HCT116 (cell line): ENCODE measurements at regions not wholly inside any gene's neighbourhood (a gene's known extent, or its start where the extent isn't known, plus 50 kb on each side); places are given as distances from the start of the nearest gene placed in this dataset.

Experiments used
- EGR1 ChIP-seq: IDR thresholded peaks from 2 replicates; pipeline ENCODE4 v1.6.1; 2012; ENCODE audit warnings: low read depth
- EZH2phosphoT487 ChIP-seq: fragments of 200-600 bp; IDR thresholded peaks from 2 replicates; pipeline ENCODE4 v1.6.1; 2018; ENCODE audit warnings: antibody characterized with exemption, borderline replicate concordance
- JUND ChIP-seq: IDR thresholded peaks from 2 replicates; pipeline ENCODE4 v1.6.1; 2012
- POLR2A ChIP-seq: IDR thresholded peaks from 2 replicates; pipeline ENCODE4 v1.7.0; 2011; ENCODE audit warnings: borderline replicate concordance; ENCODE audit not compliant: insufficient read depth, insufficient read length; ENCODE audit errors: extremely low read depth
- POLR2AphosphoS5 ChIP-seq: IDR thresholded peaks from 2 replicates; pipeline ENCODE4 v1.6.1; 2011; ENCODE audit warnings: mild to moderate bottlenecking, low read depth, low read length, moderate library complexity
- RAD21 ChIP-seq: IDR thresholded peaks from 2 replicates; pipeline ENCODE4 v1.6.1; 2012; ENCODE audit warnings: low read depth, mild to moderate bottlenecking
- SIN3A ChIP-seq: IDR thresholded peaks from 2 replicates; pipeline ENCODE4 v1.6.1; 2012; ENCODE audit warnings: low read depth
- SP1 ChIP-seq: IDR thresholded peaks from 2 replicates; pipeline ENCODE4 v1.6.1; 2012; ENCODE audit warnings: low read depth
- YY1 ChIP-seq: IDR thresholded peaks from 2 replicates; pipeline ENCODE4 v1.6.1; 2011; ENCODE audit warnings: low read length, low read depth, moderate library complexity, mild to moderate bottlenecking; ENCODE audit not compliant: insufficient replicate concordance; ENCODE audit errors: extremely low read depth
- ZNF274 ChIP-seq: fragments of 200-500 bp; sonication (Bioruptor generic); IDR thresholded peaks from 2 replicates; pipeline ENCODE4 v1.6.1; 2014; ENCODE audit warnings: mild to moderate bottlenecking, low read depth, low read length, inconsistent platforms
- TF ChIP-seq, protein P1 (sequence below), 3 experiments: fragments of 200-600 bp in 1 of 3; sonication (generic) in 1 of 3; IDR thresholded peaks in 2 of 3; conservative IDR thresholded peaks in 1 of 3; 2 replicates each; pipeline ENCODE4 v1.5.1; 2012 to 2017; ENCODE audit warnings: low read depth in 2 of 3, low read length in 2 of 3, antibody characterized with exemption in 1 of 3, borderline replicate concordance in 1 of 3, control low read depth in 1 of 3, mild to moderate bottlenecking in 1 of 3, mixed read lengths in 1 of 3, mixed run types in 1 of 3, moderate library complexity in 1 of 3; ENCODE audit not compliant: insufficient read depth in 1 of 3
- TF ChIP-seq, protein P2 (sequence below): IDR thresholded peaks from 2 replicates; pipeline ENCODE4 v1.6.1; 2012; ENCODE audit warnings: low read depth

DNA sequence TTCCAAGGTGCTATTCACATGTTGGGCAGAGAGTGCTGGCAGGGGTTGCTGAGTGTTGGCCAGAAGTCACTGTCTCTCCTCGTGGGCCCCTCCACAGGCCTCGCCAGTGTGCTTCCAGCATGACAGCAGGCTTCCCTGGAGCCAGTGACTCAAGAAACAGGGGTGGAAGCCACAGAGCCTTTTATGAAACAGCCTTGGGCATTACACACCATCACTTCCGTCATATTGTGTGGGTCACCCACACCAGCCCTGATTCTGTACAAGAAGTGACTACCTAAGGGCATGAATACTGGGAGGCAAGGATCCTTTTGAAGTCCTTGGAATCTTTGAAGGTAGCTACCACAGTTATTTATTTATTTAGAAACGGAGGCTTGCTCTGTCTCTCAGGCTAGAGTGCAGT, 177.6 kb upstream of the UBE3A start:
- TF ChIP-seq, protein P1, sequence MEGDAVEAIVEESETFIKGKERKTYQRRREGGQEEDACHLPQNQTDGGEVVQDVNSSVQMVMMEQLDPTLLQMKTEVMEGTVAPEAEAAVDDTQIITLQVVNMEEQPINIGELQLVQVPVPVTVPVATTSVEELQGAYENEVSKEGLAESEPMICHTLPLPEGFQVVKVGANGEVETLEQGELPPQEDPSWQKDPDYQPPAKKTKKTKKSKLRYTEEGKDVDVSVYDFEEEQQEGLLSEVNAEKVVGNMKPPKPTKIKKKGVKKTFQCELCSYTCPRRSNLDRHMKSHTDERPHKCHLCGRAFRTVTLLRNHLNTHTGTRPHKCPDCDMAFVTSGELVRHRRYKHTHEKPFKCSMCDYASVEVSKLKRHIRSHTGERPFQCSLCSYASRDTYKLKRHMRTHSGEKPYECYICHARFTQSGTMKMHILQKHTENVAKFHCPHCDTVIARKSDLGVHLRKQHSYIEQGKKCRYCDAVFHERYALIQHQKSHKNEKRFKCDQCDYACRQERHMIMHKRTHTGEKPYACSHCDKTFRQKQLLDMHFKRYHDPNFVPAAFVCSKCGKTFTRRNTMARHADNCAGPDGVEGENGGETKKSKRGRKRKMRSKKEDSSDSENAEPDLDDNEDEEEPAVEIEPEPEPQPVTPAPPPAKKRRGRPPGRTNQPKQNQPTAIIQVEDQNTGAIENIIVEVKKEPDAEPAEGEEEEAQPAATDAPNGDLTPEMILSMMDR (IDR thresholded peaks at IDR 0.05 in 2 of 3, conservative IDR thresholded peaks at IDR 0.05 in 1 of 3; ENCODE audit: borderline replicate concordance in 1 of 3, insufficient read depth in 1 of 3, low read depth in 2 of 3, low read length in 2 of 3): no peak
- TF ChIP-seq POLR2AphosphoS5 (no peak), RAD21 (no peak), POLR2A (no peak), SP1 (no peak), JUND (no peak), SIN3A (no peak), ZNF274 (no peak), YY1 (no peak), EGR1 (no peak), EZH2phosphoT487 (no peak)
- TF ChIP-seq, protein P2, sequence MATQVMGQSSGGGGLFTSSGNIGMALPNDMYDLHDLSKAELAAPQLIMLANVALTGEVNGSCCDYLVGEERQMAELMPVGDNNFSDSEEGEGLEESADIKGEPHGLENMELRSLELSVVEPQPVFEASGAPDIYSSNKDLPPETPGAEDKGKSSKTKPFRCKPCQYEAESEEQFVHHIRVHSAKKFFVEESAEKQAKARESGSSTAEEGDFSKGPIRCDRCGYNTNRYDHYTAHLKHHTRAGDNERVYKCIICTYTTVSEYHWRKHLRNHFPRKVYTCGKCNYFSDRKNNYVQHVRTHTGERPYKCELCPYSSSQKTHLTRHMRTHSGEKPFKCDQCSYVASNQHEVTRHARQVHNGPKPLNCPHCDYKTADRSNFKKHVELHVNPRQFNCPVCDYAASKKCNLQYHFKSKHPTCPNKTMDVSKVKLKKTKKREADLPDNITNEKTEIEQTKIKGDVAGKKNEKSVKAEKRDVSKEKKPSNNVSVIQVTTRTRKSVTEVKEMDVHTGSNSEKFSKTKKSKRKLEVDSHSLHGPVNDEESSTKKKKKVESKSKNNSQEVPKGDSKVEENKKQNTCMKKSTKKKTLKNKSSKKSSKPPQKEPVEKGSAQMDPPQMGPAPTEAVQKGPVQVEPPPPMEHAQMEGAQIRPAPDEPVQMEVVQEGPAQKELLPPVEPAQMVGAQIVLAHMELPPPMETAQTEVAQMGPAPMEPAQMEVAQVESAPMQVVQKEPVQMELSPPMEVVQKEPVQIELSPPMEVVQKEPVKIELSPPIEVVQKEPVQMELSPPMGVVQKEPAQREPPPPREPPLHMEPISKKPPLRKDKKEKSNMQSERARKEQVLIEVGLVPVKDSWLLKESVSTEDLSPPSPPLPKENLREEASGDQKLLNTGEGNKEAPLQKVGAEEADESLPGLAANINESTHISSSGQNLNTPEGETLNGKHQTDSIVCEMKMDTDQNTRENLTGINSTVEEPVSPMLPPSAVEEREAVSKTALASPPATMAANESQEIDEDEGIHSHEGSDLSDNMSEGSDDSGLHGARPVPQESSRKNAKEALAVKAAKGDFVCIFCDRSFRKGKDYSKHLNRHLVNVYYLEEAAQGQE: no peak
